IPS-18a (cell line): ENCODE measurements at regions not wholly inside any gene's neighbourhood (a gene's known extent, or its start where the extent isn't known, plus 50 kb on each side); places are given as distances from the start of the nearest gene placed in this dataset.

ENCODE experiments used
- H3K27ac ChIP-seq: one replicate; pipeline ENCODE4 v1.5.1; 2013; ENCODE audit warnings: low read length
- H3K27me3 ChIP-seq: one replicate; pipeline ENCODE4 v1.6.1; 2013; ENCODE audit warnings: mild to moderate bottlenecking, low read length; ENCODE audit not compliant: control insufficient read depth, insufficient read depth
- H3K36me3 ChIP-seq: one replicate; pipeline ENCODE4 v1.6.1; 2013; ENCODE audit warnings: low read depth, low read length; ENCODE audit not compliant: control insufficient read depth
- H3K4me1 ChIP-seq: one replicate; pipeline ENCODE4 v1.6.1; 2013; ENCODE audit warnings: low read depth, low read length; ENCODE audit not compliant: control insufficient read depth
- H3K4me3 ChIP-seq: one replicate; pipeline ENCODE4 v1.5.1; 2013; ENCODE audit warnings: low read length
- H3K9ac ChIP-seq: one replicate; pipeline ENCODE4 v1.6.1; 2013; ENCODE audit warnings: mild to moderate bottlenecking, low read length, moderate library complexity
- H3K9me3 ChIP-seq: one replicate; pipeline ENCODE4 v1.6.1; 2013; ENCODE audit warnings: low read depth, low read length; ENCODE audit not compliant: control insufficient read depth

- Histone ChIP-seq H3K4me1 (no peaks in the 10 kb centered on the region), H3K9me3 (no peaks in the 10 kb centered on the region), H3K9ac (no peak overlapping the region), H3K27ac (no peak overlapping the region), H3K36me3 (no peaks in the 10 kb centered on the region), H3K4me3 (no peak overlapping the region), H3K27me3 (no peaks in the 10 kb centered on the region)
Observed at GRCh38 chr4:89373394-89373793, 65.8 kb upstream of the GPRIN3 start.

- no peaks in the 10 kb centered on the region for H3K9me3 ChIP-seq
- H3K36me3 ChIP-seq = no peaks in the 10 kb centered on the region
- no peak overlapping the region for H3K4me3 ChIP-seq
- no peak overlapping the region for H3K9ac ChIP-seq
- H3K27me3 ChIP-seq = no peaks in the 10 kb centered on the region
- no peaks in the 10 kb centered on the region for H3K4me1 ChIP-seq
- H3K27ac ChIP-seq = no peak overlapping the region
Observed at GRCh38 chr4:89371614-89372013, 64.0 kb upstream of the GPRIN3 start.

GRCh38 chr4:89369581-89369980 is 62.0 kb upstream of the GPRIN3 start:
- Histone ChIP-seq H3K9me3 (no peaks in the 10 kb centered on the region), H3K27ac (no peak overlapping the region), H3K27me3 (no peaks in the 10 kb centered on the region), H3K4me1 (no peaks in the 10 kb centered on the region), H3K36me3 (no peaks in the 10 kb centered on the region), H3K4me3 (no peak overlapping the region), H3K9ac (no peak overlapping the region)

GRCh38 chr4:89368861-89369260 is 61.3 kb upstream of the GPRIN3 start:
- Histone ChIP-seq H3K27ac (no peak overlapping the region), H3K9me3 (no peaks in the 10 kb centered on the region), H3K4me3 (no peak overlapping the region)

GRCh38 chr4:89365776-89366175 is 58.2 kb upstream of the GPRIN3 start:
- no peak overlapping the region for H3K27ac ChIP-seq
- no peaks in the 10 kb centered on the region for H3K36me3 ChIP-seq
- no peaks in the 10 kb centered on the region for H3K9me3 ChIP-seq
- H3K9ac ChIP-seq = no peak overlapping the region
- no peaks in the 10 kb centered on the region for H3K27me3 ChIP-seq
- H3K4me3 ChIP-seq = no peak overlapping the region
- H3K4me1 ChIP-seq = no peaks in the 10 kb centered on the region

More at GRCh38 chr4:89368861-89369260, 61.3 kb upstream of the GPRIN3 start:
- H3K9ac ChIP-seq = no peak overlapping the region
- H3K4me1 ChIP-seq = no peaks in the 10 kb centered on the region
- no peaks in the 10 kb centered on the region for H3K36me3 ChIP-seq
- no peaks in the 10 kb centered on the region for H3K27me3 ChIP-seq

GRCh38 chr4:89365375-89365774 is 57.8 kb upstream of the GPRIN3 start:
- H3K4me1 ChIP-seq = no peaks in the 10 kb centered on the region
- H3K27me3 ChIP-seq = no peaks in the 10 kb centered on the region
- no peaks in the 10 kb centered on the region for H3K9me3 ChIP-seq
- H3K4me3 ChIP-seq = no peak overlapping the region
- no peaks in the 10 kb centered on the region for H3K36me3 ChIP-seq
- no peak overlapping the region for H3K27ac ChIP-seq
- no peak overlapping the region for H3K9ac ChIP-seq

GRCh38 chr4:89364541-89364940 is 56.9 kb upstream of the GPRIN3 start:
- Histone ChIP-seq H3K27me3 (no peaks in the 10 kb centered on the region), H3K36me3 (no peaks in the 10 kb centered on the region), H3K9ac (no peak overlapping the region), H3K9me3 (no peaks in the 10 kb centered on the region), H3K27ac (no peak overlapping the region), H3K4me3 (no peak overlapping the region), H3K4me1 (no peaks in the 10 kb centered on the region)

- no peaks in the 10 kb centered on the region for H3K4me1 ChIP-seq
- no peaks in the 10 kb centered on the region for H3K27me3 ChIP-seq
- H3K9me3 ChIP-seq = no peaks in the 10 kb centered on the region
- no peak overlapping the region for H3K4me3 ChIP-seq
- no peak overlapping the region for H3K9ac ChIP-seq
- no peak overlapping the region for H3K27ac ChIP-seq
- no peaks in the 10 kb centered on the region for H3K36me3 ChIP-seq
Observed at GRCh38 chr4:89363786-89364185, 56.2 kb upstream of the GPRIN3 start.

- no peaks in the 10 kb centered on the region for H3K9me3 ChIP-seq
- no peaks in the 10 kb centered on the region for H3K36me3 ChIP-seq
- no peak overlapping the region for H3K27ac ChIP-seq
- no peak overlapping the region for H3K4me3 ChIP-seq
- no peaks in the 10 kb centered on the region for H3K27me3 ChIP-seq
- no peaks in the 10 kb centered on the region for H3K4me1 ChIP-seq
- H3K9ac ChIP-seq = no peak overlapping the region
Observed at GRCh38 chr4:89358935-89359638, 51.5 kb upstream of the GPRIN3 start.

- no peak overlapping the region for H3K9ac ChIP-seq
- H3K9me3 ChIP-seq = no peaks in the 10 kb centered on the region
- no peaks in the 10 kb centered on the region for H3K36me3 ChIP-seq
- no peaks in the 10 kb centered on the region for H3K4me1 ChIP-seq
- H3K27ac ChIP-seq = no peak overlapping the region
- H3K27me3 ChIP-seq = no peaks in the 10 kb centered on the region
- H3K4me3 ChIP-seq = no peak overlapping the region
Observed at GRCh38 chr4:89357787-89358186, 50.2 kb upstream of the GPRIN3 start.
